Activated CD4-positive, alpha-beta T cell treated with anti-CD3 and anti-CD28 coated beads, Interleukin-2, Interleukin-4, amounts not matched to agents 100 ng/mL and 50 ng/mL, durations not matched to agents 16 hours and 8 hours (primary cell): ENCODE measurements at regions not wholly inside any gene's neighbourhood (a gene's known extent, or its start where the extent isn't known, plus 50 kb on each side); places are given as distances from the start of the nearest gene placed in this dataset.

Source experiments
- DNase-seq: peaks from one replicate; pipeline ENCODE4 v3.0.0-alpha.2; 2020; ENCODE audit warnings: low spot score

DNA sequence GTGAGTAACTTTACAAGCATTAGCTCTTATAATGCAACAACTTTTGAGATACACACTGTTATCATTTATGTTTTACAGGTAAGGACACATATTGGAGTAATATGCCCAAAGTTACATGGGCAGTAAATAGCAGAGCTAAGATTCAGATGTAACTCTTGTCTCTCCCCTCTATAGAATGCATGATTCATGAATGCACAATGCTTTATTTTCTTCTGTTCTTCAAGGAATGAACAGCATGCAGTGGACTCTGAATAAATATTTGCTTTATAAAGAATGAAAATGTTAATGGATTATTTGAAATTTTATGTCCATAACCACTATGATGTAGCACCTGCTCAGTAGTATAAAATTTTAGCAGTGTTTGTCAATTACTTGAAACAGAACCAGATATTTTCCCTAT lies 629.5 kb downstream of the KCTD16 start:
- DNase-seq: no peak

DNA sequence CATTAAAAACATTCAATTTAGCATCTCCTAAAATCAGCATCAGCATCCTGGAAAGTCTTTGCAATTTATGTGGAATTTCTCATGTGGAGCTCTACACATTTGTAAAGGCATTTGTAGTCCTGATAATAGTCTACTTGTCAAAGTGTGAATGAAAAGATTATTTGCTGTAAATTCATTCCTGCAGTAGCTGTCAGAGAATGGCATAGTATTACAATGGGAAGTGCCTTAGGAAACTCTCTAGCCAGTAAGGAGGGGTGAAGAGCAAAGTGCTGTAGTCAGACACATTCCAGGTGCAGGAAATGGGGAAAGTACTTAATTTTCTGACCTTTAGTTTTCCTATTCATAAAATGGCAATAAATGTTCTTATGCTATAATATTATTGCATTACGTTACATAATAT lies 627.9 kb downstream of the KCTD16 start:
- no peak for DNase-seq

DNA sequence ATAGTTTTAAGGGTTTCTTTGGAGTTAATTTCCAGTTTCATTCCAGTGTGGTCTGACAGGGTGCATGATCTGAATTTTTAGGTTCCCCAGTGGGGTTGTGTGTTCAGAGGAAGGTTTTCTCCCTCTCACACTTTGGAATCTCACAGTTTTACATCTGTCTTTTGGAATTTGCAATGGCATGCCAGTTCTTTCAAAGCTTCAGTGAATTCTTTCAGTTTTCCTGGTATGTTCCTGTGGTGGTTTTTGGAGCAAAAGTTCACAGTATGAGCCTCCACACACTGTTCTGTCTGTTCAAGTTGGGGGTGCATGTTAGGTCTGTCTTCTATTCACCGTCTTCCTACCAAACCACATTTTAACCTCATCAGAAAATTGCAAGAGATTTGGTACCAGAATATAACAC lies 624.2 kb downstream of the KCTD16 start:
- no peak for DNase-seq

DNA sequence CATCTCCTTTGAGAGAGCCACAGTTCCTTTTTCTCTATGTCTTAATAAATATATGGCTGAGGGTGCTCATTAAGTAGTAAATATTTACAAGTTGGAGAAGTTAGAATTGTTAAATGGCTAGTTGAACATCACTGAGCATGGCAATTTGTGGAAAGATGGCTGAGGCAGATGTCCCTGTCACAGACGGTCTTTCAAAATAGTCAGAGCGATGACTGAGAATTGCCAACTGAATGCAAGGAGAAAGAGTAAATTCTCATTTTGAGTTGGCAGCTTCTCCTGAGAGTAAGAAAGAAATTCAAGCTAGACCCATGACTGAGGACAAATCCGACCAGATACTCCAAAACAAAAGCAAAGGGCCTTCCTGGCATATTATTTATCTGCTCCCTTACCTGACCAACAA lies 617.9 kb downstream of the KCTD16 start:
- DNase-seq: no peak

DNA sequence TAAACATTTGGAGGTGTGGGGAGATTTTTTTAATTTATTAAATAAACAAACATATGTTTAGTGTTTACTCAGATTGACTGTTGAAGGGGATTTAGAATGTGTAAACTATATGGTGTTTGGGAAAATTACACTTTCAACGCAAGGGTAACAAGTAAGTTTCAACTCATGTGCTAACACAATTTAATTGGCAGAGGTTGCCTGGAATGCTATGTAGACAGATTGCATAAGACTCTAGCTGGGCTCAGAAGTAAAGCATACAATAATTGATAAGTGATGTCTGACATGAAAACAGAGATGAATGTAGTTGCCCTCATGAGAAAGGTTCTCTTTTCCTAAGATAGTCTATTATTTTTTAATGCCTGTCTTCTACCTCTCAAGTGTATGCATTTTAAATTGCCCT lies 617.4 kb downstream of the KCTD16 start:
- no peak for DNase-seq

DNA sequence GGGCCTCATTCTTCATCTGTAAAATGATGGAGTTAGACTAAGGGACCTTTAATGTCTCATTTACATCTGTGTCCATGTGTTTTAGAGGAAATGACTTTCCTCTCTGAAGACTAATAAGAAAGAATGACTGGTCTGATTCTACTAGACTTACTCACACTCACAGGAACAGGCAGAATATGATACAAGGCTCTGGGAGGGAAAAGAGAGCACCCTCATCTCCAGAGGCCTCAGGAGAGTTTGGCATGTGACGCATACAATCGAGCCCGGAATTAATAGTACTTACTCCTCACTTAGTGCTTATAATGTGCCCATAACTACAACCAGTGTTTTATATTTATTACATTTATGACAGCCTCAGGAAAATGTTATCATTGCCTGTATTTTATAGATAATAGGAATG lies 608.7 kb downstream of the KCTD16 start:
- no peak for DNase-seq

DNA sequence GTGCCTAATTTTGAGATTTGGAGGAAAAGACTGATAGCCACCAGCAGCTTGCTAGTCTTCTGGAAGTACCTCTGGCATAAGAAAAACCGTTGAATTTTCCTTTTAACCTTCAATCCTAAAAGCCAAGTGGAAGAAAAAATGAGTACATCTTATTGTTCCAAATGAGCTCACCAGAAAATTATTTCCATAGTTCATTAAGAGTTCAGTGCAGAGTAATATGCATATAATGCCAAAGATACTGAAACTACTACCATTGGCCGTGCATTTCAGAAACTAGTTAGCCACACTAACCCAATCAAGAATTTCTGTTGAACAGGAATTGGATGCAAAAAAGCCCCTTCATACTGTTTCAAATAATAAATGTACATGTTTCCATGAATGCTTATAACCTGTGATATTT lies 607.9 kb downstream of the KCTD16 start:
- no peak for DNase-seq

DNA sequence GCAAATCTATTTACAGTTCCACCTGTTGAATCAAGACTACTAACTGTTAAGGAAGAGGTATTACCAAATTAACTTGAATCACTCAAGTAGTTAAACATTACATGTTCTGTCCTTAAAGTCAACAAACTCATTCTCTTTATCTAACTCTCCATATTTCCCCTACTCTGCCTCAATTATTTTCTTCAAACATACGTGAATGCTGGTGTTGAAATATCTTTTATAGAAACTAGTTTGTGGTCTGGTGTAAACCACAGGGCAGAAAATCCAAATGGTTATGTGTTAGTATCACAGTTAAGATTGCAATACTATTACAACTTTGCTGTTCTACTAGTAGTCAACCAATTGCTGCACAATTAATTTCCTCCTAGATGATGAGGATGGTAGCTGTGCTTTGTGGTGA lies 603.5 kb downstream of the KCTD16 start:
- DNase-seq: no peak

DNA sequence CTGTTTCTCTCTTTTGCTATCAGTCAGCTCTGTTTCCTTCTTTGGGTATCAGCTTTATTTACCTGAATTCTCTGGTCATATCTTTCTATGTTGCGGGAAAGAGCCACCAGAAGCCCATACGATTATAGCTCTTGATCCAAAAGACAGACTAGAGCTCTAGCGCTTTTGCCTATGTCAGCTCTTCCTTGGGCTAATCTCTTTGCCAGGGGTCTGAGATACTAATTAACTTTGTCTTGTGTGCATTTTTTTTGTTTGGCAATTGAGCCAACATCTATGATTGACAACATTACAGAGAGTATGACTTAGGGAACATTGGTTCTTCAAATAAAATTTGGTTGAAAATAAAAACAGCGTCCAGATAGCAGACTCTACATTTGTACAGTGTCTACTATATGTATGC lies 603.0 kb downstream of the KCTD16 start:
- DNase-seq: no peak

DNA sequence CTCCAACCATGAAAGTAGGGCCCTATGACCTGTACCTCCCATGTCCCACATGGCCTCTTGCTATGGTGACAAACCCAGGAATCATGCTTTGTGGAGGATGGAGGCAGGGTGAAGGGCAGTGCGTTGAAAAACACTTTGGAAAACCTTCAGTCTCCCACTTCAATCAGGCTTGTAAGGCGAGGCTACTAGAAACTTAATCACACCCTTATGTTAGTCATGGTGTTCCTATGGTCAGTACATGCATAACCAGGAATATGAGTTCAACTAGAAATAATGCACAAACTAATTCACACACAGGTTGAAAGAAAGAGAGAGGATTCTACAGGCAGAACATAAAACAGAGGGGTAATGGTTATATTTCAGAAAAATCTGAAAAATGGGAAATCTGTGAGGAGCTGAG lies 601.1 kb downstream of the KCTD16 start:
- DNase-seq: no peak

DNA sequence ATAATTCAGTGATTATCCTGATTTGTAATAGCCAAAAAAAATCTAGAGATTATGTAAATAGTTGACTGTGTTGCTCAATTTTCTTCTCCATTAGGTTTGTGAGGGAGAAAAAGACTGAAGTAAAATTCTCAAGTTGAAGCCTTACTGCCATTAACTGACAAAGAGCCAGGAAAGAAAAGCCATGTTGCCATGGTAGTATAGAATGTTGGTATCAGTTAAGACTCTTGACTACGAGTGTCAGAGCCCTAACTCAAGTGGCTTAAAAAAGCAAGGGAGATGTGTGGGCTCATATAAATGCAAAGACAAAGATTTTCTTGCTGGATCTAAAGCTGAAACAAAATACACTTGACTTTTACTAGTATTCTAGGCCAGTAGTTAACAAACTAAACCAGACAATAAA lies 571.7 kb downstream of the KCTD16 start:
- DNase-seq: no peak

DNA sequence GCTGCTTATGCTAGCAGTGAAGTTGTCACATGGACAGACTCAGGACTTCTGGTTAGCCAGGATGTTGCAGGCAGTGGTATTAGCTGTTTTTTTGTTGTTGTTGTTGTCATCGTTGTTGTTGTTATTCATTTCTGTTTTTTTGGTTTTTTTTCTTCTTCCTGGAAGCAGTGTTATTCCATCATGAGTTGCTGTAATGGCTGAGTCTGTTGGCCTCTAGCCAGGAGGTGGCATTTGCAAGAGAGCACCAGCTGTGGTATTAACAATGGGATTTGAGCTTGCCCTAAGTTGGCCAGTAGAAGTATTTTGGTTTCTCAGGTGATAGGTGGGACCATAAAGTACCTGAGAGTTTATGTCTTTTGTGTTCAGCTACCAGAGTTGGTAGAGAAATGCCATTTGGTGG lies 561.1 kb downstream of the KCTD16 start:
- DNase-seq: no peak

DNA sequence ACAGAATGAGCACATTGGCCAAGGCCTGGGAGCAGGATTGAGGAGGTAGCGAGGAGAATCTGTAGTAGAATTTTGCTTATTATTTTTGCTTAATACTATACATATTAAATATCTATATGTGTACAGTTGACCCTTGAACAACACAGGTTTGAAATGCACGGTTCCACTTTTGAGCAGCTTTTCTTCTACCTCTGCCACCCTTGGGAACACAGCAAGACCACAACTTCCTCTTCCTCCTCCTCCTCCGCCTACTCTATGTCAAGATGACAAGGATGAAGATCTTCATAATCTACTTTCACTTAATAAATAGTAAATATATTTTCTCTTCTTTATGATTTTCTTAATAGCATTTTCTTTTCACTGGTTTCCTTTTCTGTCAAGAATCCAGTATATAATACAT lies 541.4 kb downstream of the KCTD16 start:
- DNase-seq: no peak

DNA sequence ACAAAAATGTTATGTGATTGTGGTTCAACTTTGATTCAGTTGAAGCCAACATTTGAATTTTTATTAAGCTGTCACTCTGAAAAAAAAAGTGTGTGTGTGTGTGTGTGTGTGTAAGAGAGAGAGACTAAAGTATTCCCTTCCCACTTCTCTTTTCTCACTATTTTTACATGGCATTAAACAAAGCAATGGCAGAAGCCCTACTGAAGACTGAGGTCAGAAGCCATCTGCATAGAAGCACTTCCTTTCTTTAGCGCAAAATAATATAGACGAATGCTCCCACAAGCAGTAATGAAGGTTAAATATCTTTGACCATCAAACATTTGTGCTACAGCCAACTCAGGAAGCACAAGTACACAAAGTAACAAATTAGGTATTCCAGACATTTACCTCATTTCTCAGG lies 540.5 kb downstream of the KCTD16 start:
- no peak for DNase-seq

DNA sequence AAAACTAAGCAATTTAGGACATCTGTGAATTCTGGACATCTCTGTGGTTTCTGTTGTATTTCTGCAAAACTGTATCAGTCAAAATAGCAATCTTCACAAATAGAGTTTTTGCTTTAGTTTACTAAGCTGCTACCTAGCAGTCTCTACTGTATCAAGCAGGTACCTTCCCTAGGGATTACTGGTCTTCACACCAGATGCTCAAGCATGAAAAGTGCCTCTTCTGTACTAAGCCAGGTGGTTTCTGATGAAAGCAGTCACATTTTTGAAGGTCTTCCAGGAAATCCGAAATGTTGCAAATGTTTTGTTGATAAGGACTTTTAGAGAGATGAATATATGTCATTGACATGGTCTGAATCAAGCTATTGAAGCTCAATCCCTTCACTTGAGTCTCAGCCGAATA lies 540.0 kb downstream of the KCTD16 start:
- DNase-seq: no peak

DNA sequence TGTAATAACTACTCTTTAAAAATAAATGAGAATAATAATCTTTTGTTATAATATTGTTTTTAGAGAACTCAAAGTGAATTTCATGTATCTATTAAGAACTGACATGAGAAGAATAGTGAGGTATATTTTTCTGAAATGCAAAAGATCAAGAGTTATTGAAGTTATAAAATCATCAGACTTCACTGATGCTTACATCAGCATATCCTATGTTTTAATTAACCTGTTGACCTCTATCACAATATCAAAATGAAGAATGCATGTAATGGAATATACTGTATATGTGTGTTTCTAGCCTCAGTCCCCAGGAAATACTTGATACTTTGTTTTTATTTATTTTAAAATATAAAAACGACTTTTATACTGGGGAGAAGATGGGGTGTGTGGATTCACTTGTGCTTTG lies 533.1 kb downstream of the KCTD16 start:
- no peak for DNase-seq

DNA sequence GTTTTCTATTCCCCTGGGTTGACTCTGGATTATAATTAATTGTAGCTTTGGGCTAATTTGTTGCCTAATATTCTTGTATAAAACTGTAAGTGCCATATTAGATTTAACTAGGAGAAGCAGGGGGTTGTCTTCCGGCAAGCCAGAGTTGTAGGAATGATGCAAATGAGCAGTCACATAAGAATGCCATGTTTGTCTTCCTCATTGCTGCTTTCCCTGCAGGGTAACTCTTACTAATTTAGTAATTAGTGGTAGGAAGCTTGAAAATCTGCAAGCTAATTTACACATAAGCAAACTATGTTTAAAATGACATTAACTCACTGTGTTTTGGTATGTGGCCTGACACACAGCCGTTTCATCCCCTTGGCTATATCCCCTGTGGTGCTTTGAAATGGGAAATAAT lies 527.8 kb downstream of the KCTD16 start:
- DNase-seq: no peak

DNA sequence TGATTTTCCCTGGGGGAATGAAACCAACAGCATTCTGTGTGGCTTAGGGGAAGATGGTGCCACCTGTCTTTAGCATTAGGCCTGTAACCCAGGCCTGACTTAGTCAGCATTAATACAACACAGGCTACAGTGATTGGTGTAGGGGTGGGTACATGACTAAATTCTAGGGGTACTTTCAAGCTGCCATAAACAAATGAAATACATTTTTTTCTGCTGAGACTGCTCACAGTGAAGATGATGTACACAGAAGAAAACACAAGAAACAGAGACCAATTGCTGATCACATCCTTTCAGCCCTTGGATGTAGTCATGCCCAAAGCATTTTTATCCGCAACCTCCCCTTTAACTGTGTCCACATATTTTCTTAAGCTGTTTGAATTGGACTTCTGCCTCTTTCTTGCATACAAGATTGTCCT lies 527.2 kb downstream of the KCTD16 start:
- DNase-seq: no peak

DNA sequence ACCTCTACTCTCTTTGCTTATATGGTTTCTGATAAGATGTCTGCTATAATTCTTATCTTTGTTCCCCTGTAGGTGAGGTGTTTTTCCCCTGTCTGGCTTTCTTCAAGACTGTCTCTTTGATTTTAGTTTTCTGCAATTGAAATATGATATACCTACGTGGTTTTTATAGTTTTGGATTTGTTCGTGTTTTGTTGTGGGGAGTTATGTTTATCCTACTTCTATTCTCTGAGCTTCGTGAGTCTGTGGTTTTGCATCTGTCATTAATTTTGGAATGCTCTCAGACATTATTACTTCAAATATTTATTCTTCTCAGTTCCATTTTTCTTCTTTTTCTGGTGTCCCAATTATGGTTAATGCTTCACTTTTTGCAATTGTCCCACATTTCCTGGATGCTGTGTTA lies 521.3 kb downstream of the KCTD16 start:
- DNase-seq: no peak

DNA sequence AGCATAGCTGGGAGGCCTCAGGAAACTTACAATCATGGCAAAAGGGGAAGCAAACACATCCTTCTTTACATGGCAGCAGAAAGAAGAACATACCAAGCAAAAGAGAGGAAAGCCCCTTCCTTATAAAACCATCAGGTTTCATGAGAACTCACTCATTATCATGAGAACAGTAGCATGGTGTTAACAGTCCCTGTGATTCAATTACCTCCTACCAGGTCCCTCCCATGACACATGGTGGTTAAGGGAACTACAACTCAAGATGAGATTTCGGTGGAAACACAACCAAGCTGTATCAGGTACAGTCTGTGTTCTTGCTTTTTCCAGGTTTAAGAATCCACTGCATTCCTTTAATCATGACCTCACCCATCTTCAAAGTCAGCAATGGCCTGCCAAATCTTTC lies 514.2 kb downstream of the KCTD16 start:
- no peak for DNase-seq

DNA sequence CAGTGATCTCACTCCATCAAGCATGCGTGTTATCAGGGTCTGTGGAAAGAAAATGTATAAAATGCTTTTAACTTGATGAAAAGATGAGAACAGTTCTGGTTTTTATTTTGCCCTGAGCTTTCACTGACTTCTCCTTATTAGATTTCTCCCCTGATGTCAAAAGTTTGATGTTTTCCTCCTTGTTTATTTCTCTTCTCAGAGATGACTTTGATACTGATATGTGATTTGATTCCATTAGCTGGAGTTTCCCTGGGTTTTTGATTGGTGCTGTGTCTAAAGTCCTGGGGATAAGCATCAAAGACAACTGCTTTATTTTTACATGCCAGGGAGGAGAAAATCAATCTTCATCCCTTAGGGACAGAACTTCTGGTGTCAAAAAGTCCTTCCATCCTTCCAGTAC lies 510.0 kb downstream of the KCTD16 start:
- no peak for DNase-seq

DNA sequence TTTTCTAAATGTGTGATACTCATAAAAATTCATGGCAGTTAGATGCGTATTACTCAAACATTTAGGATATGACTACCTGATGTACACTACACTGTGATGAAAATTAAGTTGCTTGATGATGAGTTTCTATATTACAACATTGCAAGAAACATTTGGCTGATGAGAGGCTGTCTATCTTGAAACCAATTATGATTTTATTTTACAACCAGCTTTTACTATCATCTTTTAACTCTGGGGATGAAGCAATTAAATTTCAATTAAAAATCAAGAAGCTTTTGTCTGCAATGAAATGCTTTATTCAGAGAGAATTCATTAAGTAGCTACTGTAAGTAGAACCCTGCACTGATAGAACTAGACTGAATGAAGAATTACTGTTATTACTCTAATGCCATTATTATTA lies 500.4 kb downstream of the KCTD16 start:
- no peak for DNase-seq

DNA sequence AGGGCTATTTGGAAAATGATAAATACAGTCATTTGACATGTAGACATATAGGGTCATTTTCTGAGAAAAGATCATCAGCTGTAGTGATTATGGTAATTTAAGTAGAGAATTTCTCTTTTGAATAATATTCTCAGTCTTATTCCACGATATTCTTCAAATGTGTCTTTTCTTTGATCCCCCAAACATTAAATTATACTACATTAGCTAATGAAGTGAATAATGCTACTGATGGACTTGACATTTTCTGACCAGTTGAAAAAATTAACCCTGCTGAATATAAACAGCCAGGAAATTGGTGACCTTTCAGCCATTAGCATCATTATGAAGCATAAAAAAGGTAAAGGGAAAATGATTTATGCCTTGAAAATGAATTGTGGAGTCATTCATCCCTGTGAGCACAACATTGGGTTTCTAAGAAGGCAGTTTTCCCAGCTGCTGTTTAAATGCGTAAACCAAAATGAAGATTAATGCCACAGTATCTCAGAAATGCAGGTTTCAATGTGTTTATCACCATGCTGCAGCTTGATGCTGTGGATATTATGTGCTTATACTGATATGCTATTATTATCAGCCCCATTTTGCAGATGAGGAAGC lies 489.1 kb downstream of the KCTD16 start:
- no peak for DNase-seq

DNA sequence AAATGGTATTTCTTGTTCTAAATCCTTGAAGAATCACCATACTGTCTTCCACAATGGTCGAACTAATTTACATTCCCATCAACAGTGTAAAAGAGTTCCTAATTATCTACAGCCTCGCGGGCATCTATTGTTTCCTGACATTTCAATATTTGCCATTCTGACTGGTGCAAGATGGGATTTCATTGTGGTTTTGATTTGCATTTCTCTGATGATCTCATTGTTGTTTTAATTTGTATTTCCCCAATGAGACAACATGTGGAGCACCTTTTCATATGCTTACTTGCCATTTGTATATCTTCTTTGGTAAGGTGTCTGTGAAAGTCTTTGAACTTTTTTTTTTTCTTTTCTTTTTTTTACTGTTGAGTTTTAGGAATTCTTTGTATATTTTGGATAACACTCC lies 473.6 kb downstream of the KCTD16 start:
- DNase-seq: no peak

DNA sequence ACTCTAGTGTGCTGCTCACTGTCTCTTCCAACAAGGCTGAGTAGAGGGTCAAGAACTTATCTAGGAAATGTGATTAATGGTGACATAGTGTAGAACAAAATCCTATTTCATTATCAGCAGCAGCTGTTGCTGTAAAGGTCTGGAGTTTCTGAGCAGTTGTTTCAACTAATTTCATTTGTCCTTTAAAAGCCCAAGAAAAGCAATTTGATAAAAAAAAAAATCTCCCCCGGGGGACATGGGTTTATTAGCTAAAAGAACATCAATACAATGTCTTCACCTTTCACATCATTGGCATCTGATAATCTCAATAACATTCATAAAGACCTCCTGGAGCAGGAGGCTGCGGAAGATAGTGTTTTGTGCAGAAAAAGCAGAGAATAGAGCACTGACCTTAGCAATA lies 468.1 kb downstream of the KCTD16 start:
- no peak for DNase-seq
